Trophoblast cell (in vitro differentiated cells and primary cell): ENCODE measurements at regions not wholly inside any gene's neighbourhood (a gene's known extent, or its start where the extent isn't known, plus 50 kb on each side); places are given as distances from the start of the nearest gene placed in this dataset.

Experiments
- DNase-seq, 2 donors: peaks; one replicate each; pipeline ENCODE4 v3.0.0-alpha.2; 2016
- H2AFZ ChIP-seq: 2 replicates; pipeline ENCODE4 v1.6.1; 2013; ENCODE audit warnings: low read length, moderate library complexity, mild to moderate bottlenecking; ENCODE audit not compliant: insufficient read depth, poor library complexity
- H2AK5ac ChIP-seq: 2 replicates; pipeline ENCODE4 v1.6.1; 2013; ENCODE audit warnings: mild to moderate bottlenecking, low read length
- H2BK120ac ChIP-seq: 2 replicates; pipeline ENCODE4 v1.6.1; 2013; ENCODE audit warnings: low read length, mild to moderate bottlenecking, moderate library complexity; ENCODE audit not compliant: insufficient read depth, poor library complexity
- H2BK12ac ChIP-seq: 2 replicates; pipeline ENCODE4 v1.6.1; 2013; ENCODE audit warnings: mild to moderate bottlenecking, low read length, moderate library complexity
- H2BK5ac ChIP-seq: 2 replicates; pipeline ENCODE4 v1.6.1; 2013; ENCODE audit warnings: low read length, low read depth, moderate library complexity, mild to moderate bottlenecking; ENCODE audit not compliant: poor library complexity
- H3K14ac ChIP-seq: 2 replicates; pipeline ENCODE4 v1.6.1; 2013; ENCODE audit warnings: mild to moderate bottlenecking, low read length
- H3K18ac ChIP-seq: 2 replicates; pipeline ENCODE4 v1.6.1; 2013; ENCODE audit warnings: mild to moderate bottlenecking, low read length
- H3K23ac ChIP-seq: 2 replicates; pipeline ENCODE4 v1.6.1; 2013; ENCODE audit warnings: low read length
- H3K27ac ChIP-seq: 2 replicates; pipeline ENCODE4 v1.5.1; 2013; ENCODE audit warnings: low read depth, mild to moderate bottlenecking, inconsistent platforms, low read length, moderate library complexity
- H3K27me3 ChIP-seq: 2 replicates; pipeline ENCODE4 v1.6.1; 2013; ENCODE audit warnings: inconsistent platforms, mild to moderate bottlenecking, low read length, moderate library complexity; ENCODE audit not compliant: insufficient read depth
- H3K36me3 ChIP-seq, 2 experiments: 1 replicate in 1 of 2; 2 replicates in 1 of 2; pipeline ENCODE4 v1.6.1; 2013; ENCODE audit warnings: low read length in 2 of 2, mild to moderate bottlenecking in 2 of 2, moderate library complexity in 1 of 2; ENCODE audit not compliant: insufficient read depth in 2 of 2, control insufficient read depth in 1 of 2
- H3K4ac ChIP-seq: 2 replicates; pipeline ENCODE4 v1.6.1; 2013; ENCODE audit warnings: low read depth, mild to moderate bottlenecking, low read length, moderate library complexity
- H3K4me1 ChIP-seq, 2 experiments: 1 replicate in 1 of 2; 2 replicates in 1 of 2; pipeline ENCODE4 v1.6.1; 2013; ENCODE audit warnings: low read length in 2 of 2, mild to moderate bottlenecking in 2 of 2, moderate library complexity in 1 of 2; ENCODE audit not compliant: insufficient read depth in 2 of 2, control insufficient read depth in 1 of 2
- H3K4me2 ChIP-seq: 2 replicates; pipeline ENCODE4 v1.6.1; 2013; ENCODE audit warnings: inconsistent platforms, mild to moderate bottlenecking, low read length, moderate library complexity
- H3K4me3 ChIP-seq: 2 replicates; pipeline ENCODE4 v1.5.1; 2013; ENCODE audit warnings: mild to moderate bottlenecking, low read depth, low read length, inconsistent platforms
- H3K79me1 ChIP-seq: one replicate; pipeline ENCODE4 v1.6.1; 2013; ENCODE audit warnings: low read length
- H3K79me2 ChIP-seq: 2 replicates; pipeline ENCODE4 v1.6.1; 2013; ENCODE audit warnings: low read length, mild to moderate bottlenecking; ENCODE audit not compliant: control insufficient read depth, insufficient read depth, poor library complexity
- H3K9ac ChIP-seq: 2 replicates; pipeline ENCODE4 v1.6.1; 2013; ENCODE audit warnings: mild to moderate bottlenecking, low read length
- H3K9me3 ChIP-seq: 2 replicates; pipeline ENCODE4 v1.6.1; 2013; ENCODE audit warnings: low read depth, mild to moderate bottlenecking, control low read depth, inconsistent platforms, low read length; ENCODE audit not compliant: insufficient read depth
- H4K12ac ChIP-seq: 2 replicates; pipeline ENCODE4 v1.6.1; 2013; ENCODE audit warnings: low read depth, mild to moderate bottlenecking, low read length, moderate library complexity
- H4K8ac ChIP-seq: 2 replicates; pipeline ENCODE4 v1.6.1; 2013; ENCODE audit warnings: low read depth, mild to moderate bottlenecking, low read length, moderate library complexity
- H4K91ac ChIP-seq: one replicate; pipeline ENCODE4 v1.6.1; 2013; ENCODE audit warnings: low read depth, mild to moderate bottlenecking, low read length, moderate library complexity
- WGBS: extraction: QIAGEN DNeasy Blood & Tissue Kit; methylation state at CpG from one replicate; pipeline ENCODE4 v1.1.7; 2013; ENCODE audit warnings: missing lambda C conversion rate; ENCODE audit not compliant: insufficient read length, insufficient coverage; ENCODE audit errors: extremely low coverage; 5-methylcytosine and 5-hydroxymethylcytosine counted together

DNA sequence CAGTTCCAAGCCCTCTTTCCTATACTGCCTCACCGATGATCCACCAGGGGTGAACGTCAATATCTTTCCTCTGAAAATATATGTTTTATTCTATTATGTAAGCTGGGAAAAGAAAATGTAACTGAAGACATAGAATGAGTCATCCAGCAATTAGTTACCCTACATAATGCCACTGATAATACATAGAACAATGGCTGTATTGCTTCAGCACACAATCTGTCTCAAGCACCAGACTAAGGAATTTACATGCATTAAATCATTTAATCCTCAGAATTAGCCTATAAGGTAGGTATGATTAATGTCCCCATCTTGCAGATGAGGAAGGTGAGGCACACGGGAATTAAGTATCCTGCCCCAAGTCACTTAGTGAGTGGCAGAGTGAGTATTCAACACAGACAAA lies 472.8 kb downstream of the TOX3 start:
- H3K14ac ChIP-seq: no peak overlapping the region
- H3K4me3 ChIP-seq: no peak overlapping the region
- no peak overlapping the region for H3K23ac ChIP-seq
- no CpG with 5 or more reads among the region's 3 CpGs for WGBS
- no peaks in the 10 kb centered on the region for H3K27me3 ChIP-seq
- H3K4me2 ChIP-seq: no peak overlapping the region
- H3K79me1 ChIP-seq: no peaks in the 10 kb centered on the region
- H3K4ac ChIP-seq: no peak overlapping the region
- no peak overlapping the region for H4K12ac ChIP-seq
- no peaks in the 10 kb centered on the region for H3K4me1 ChIP-seq
- no peak overlapping the region for H3K27ac ChIP-seq
- H2BK120ac ChIP-seq: no peak overlapping the region
- H3K79me2 ChIP-seq: no peaks in the 10 kb centered on the region
- no peak overlapping the region for H3K18ac ChIP-seq
- no peak overlapping the region for H2BK12ac ChIP-seq
- H2AFZ ChIP-seq: no peak overlapping the region
- H3K9ac ChIP-seq: no peak overlapping the region
- H4K8ac ChIP-seq: no peak overlapping the region
- no peak overlapping the region for H2AK5ac ChIP-seq
- no peak overlapping the region for H2BK5ac ChIP-seq
- H4K91ac ChIP-seq: no peak overlapping the region
- no peaks in the 10 kb centered on the region for H3K36me3 ChIP-seq
- DNase-seq: no peak
- H3K9me3 ChIP-seq: no peaks in the 10 kb centered on the region

DNA sequence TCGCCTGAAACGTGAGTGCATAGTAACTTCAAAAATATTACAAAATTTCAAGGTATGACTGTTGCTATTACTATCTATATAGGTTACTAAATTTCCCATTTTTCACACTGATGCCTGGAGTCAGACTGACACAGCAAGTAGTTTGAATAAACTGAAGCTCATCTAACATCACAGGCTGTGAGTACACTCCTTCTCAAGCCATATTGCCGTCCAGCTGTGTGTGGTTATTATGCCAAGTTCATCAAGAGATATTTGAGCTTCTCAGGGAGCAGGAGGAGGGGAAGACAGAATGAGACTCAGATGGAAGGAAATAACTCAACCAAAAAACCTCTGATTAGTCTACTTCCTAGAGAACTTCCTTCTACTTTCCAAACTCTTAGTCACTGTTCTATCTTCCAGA lies 473.9 kb downstream of the TOX3 start:
- peak; percentile 37 to 64 for DNase-seq
- no peak overlapping the region for H3K4ac ChIP-seq
- no peak overlapping the region for H2BK120ac ChIP-seq
- WGBS: no CpG with 5 or more reads among the region's 3 CpGs
- no peak overlapping the region for H2BK12ac ChIP-seq
- H4K12ac ChIP-seq: no peak overlapping the region
- H3K14ac ChIP-seq: no peak overlapping the region
- no peak overlapping the region for H4K8ac ChIP-seq
- no peak overlapping the region for H3K4me3 ChIP-seq
- no peak overlapping the region for H4K91ac ChIP-seq
- no peak overlapping the region for H3K4me2 ChIP-seq
- H2AFZ ChIP-seq: no peak overlapping the region
- no peak overlapping the region for H2BK5ac ChIP-seq
- H3K23ac ChIP-seq: no peak overlapping the region
- H3K36me3 ChIP-seq: no peaks in the 10 kb centered on the region
- H3K27ac ChIP-seq: no peak overlapping the region
- H2AK5ac ChIP-seq: no peak overlapping the region
- H3K9ac ChIP-seq: no peak overlapping the region
- no peaks in the 10 kb centered on the region for H3K79me2 ChIP-seq
- H3K27me3 ChIP-seq: no peaks in the 10 kb centered on the region
- H3K18ac ChIP-seq: no peak overlapping the region
- H3K79me1 ChIP-seq: no peaks in the 10 kb centered on the region
- H3K4me1 ChIP-seq: no peaks in the 10 kb centered on the region
- H3K9me3 ChIP-seq: no peaks in the 10 kb centered on the region

DNA sequence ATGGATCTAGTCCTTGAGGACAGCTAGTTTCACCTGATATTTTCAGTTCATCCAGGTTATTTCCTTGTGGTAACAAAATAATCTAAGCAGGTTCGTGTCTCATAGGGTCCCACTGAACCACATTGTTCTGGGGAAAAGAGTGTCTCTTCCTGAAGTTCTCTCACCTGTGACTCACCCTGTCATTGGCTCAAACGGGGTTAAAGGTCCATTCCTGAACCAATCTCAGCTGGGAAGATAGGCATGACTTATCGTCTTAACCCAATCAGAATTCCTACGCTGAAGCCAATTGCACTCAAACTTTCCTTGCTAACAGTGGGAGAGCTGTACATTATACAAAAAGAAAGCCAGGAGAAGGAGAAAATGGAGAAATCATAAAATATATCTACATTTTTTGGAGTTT lies 475.8 kb downstream of the TOX3 start:
- Histone ChIP-seq H3K4ac (no peak overlapping the region), H3K27me3 (no peaks in the 10 kb centered on the region), H4K91ac (no peak overlapping the region), H3K27ac (no peak overlapping the region), H4K12ac (no peak overlapping the region), H2AK5ac (no peak overlapping the region), H3K23ac (no peak overlapping the region), H2BK12ac (no peak overlapping the region), H2BK120ac (no peak overlapping the region), H3K4me1 (no peaks in the 10 kb centered on the region), H3K9ac (no peak overlapping the region), H3K36me3 (no peaks in the 10 kb centered on the region), H2AFZ (no peak overlapping the region), H4K8ac (no peak overlapping the region), H3K4me3 (no peak overlapping the region), H3K9me3 (no peaks in the 10 kb centered on the region), H3K79me1 (no peaks in the 10 kb centered on the region), H3K4me2 (no peak overlapping the region), H3K18ac (no peak overlapping the region), H2BK5ac (no peak overlapping the region), H3K14ac (no peak overlapping the region), H3K79me2 (no peaks in the 10 kb centered on the region)
- WGBS: no CpG with 5 or more reads among the region's 4 CpGs
- no peak for DNase-seq

DNA sequence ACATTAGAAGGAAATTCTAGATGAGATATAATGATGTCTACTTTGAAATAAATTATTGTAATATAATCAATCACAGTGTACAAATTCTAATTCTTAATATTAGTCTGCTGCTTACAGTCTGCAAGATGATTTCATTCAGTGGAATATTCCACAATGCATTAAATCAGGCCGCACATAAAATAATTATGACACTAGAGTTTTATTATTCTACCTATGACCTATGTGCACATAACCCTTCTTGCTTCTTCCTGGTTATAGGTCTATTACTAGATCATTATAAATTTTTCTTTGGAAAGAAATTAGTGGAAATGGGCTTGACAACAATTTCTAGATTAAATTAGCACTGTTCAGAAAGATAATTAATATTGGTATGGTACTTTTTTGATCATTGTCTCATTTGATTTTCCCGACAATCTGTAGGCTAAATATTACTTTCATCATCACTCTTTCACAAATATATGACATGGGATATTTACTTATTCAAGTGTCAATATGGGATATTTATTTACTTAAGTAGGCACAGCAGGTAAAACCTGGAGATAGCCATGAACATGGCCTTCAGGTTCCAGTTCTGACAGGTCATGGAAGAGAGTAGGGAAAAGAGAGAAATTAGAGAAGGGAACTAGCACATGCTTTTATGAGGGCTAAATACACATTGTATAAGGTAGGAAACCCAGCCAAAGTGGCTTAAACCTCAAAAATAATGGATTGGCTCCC lies 476.4 kb downstream of the TOX3 start:
- H3K27me3 ChIP-seq: no peaks in the 10 kb centered on the region
- no peak overlapping the region for H2BK120ac ChIP-seq

More for the DNA sequence above, 476.4 kb downstream of the TOX3 start:
- Histone ChIP-seq H3K23ac (no peak overlapping the region), H3K14ac (no peak overlapping the region), H4K12ac (no peak overlapping the region), H2AFZ (no peak overlapping the region), H3K4me3 (no peak overlapping the region), H3K27ac (no peak overlapping the region), H2BK12ac (no peak overlapping the region), H3K18ac (no peak overlapping the region), H4K8ac (no peak overlapping the region), H3K9ac (no peak overlapping the region), H2AK5ac (no peak overlapping the region), H3K4me1 (no peaks in the 10 kb centered on the region), H3K9me3 (no peaks in the 10 kb centered on the region), H3K36me3 (no peaks in the 10 kb centered on the region), H3K4me2 (no peak overlapping the region), H3K79me2 (no peaks in the 10 kb centered on the region), H3K79me1 (no peaks in the 10 kb centered on the region), H3K4ac (no peak overlapping the region), H4K91ac (no peak overlapping the region), H2BK5ac (no peak overlapping the region)
- DNase-seq: no peak
- WGBS: no CpG with 5 or more reads among the region's 2 CpGs
